HCT116 (cell line): ENCODE measurements at regions not wholly inside any gene's neighbourhood (a gene's known extent, or its start where the extent isn't known, plus 50 kb on each side); places are given as distances from the start of the nearest gene placed in this dataset.

ENCODE experiments used
- CEBPB ChIP-seq: IDR thresholded peaks from 2 replicates; pipeline ENCODE4 v1.6.1; 2012; ENCODE audit warnings: low read depth
- EZH2phosphoT487 ChIP-seq: fragments of 200-600 bp; IDR thresholded peaks from 2 replicates; pipeline ENCODE4 v1.6.1; 2018; ENCODE audit warnings: antibody characterized with exemption, borderline replicate concordance
- POLR2A ChIP-seq: IDR thresholded peaks from 2 replicates; pipeline ENCODE4 v1.7.0; 2011; ENCODE audit warnings: borderline replicate concordance; ENCODE audit not compliant: insufficient read depth, insufficient read length; ENCODE audit errors: extremely low read depth

DNA sequence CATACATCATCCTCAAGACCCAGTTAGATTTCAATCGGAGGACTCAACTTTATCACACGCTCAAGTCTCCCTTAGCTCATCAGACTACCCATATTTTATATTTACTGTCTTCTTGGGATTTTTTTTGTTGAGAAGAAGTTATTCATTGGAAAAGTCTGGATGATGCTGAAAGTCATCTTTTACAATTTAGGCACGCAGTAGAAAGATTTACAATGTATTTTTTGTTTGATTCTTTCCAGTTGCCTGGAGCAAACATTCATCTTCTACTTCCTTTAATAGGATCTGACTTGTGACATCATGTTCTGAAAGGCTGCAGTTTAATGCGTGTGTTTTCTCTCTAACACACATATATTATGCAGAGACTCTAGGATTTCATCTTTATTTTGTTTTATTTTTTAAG, 235.7 kb downstream of the DOK5 start:
- TF ChIP-seq POLR2A (no peak), CEBPB (no peak), EZH2phosphoT487 (no peak)
